Small intestine (tissue), 7 donors: ENCODE measurements at regions not wholly inside any gene's neighbourhood (a gene's known extent, or its start where the extent isn't known, plus 50 kb on each side); places are given as distances from the start of the nearest gene placed in this dataset.
"Not testable (repeated sequence)": the region's sequence is repeated elsewhere in the genome, so short reads cannot be mapped to it uniquely, and the experiment has no call there.

Source experiments
- DNase-seq, 2 donors: peaks; one replicate each; pipeline versions ENCODE4 v3.0.0 to v3.0.0-alpha.2; 2013
- FAIRE-seq: peaks from 2 replicates; lab custom pipeline; 2012; peaks lifted over from hg19 to GRCh38; lab: Jason Lieb, UNC
- H3K27ac ChIP-seq, 3 donors: one replicate each; pipeline ENCODE4 v1.5.1; 2013; ENCODE audit warnings: low read length in 2 of 3, mild to moderate bottlenecking in 2 of 3, control low read depth in 1 of 3, inconsistent platforms in 1 of 3, low read depth in 1 of 3, moderate library complexity in 1 of 3
- H3K27me3 ChIP-seq, 3 donors: one replicate each; pipeline ENCODE4 v1.6.1; 2013; ENCODE audit warnings: low read length in 3 of 3, inconsistent platforms in 1 of 3; ENCODE audit not compliant: control insufficient read depth in 3 of 3, insufficient read depth in 3 of 3
- H3K36me3 ChIP-seq, 3 donors: one replicate each; pipeline ENCODE4 v1.6.1; 2013; ENCODE audit warnings: low read length in 3 of 3, inconsistent platforms in 1 of 3, low read depth in 1 of 3, mild to moderate bottlenecking in 1 of 3, moderate library complexity in 1 of 3; ENCODE audit not compliant: control insufficient read depth in 3 of 3, insufficient read depth in 2 of 3
- H3K4me1 ChIP-seq, 3 donors: one replicate each; pipeline ENCODE4 v1.6.1; 2013; ENCODE audit warnings: low read length in 2 of 3, inconsistent platforms in 1 of 3, low read depth in 1 of 3, mild to moderate bottlenecking in 1 of 3, moderate library complexity in 1 of 3; ENCODE audit not compliant: control insufficient read depth in 3 of 3, insufficient read depth in 2 of 3
- H3K4me3 ChIP-seq, 3 donors: one replicate each; pipeline ENCODE4 v1.5.1; 2013; ENCODE audit warnings: low read length in 3 of 3, control low read depth in 1 of 3, inconsistent platforms in 1 of 3, low read depth in 1 of 3, mild to moderate bottlenecking in 1 of 3, moderate library complexity in 1 of 3
- H3K9me3 ChIP-seq, 2 donors: one replicate each; pipeline ENCODE4 v1.6.1; 2013; ENCODE audit warnings: low read depth in 1 of 2, low read length in 1 of 2; ENCODE audit not compliant: control insufficient read depth in 2 of 2, insufficient read depth in 1 of 2
- WGBS, 3 donors: extraction: QIAGEN DNeasy Blood & Tissue Kit; methylation state at CpG; one replicate each; pipeline ENCODE4 v1.1.7; 2013; 5-methylcytosine and 5-hydroxymethylcytosine counted together
- donor health status: healthy with polysubstance abuse.
- donor health status: control.
- donor health status: control.
- donor health status: Bipolar disorder and iron deficiency.
- donor health status: healthy.

GRCh38 chr4:187724456-187724855, 271.1 kb upstream of the ZFP42 start:
- Histone ChIP-seq H3K4me3 (no peak overlapping the region), H3K27ac (no peak overlapping the region), H3K36me3 (no peaks in the 10 kb centered on the region), H3K4me1 (no peaks in the 10 kb centered on the region), H3K9me3 (peaks cover 0 to 2% of the 10 kb centered on the region in 2 donors), H3K27me3 (no peaks in the 10 kb centered on the region)
- FAIRE-seq (no peak), DNase-seq (no peak)
- WGBS, 3 donors = 59 to 62% (median 62%) methylated on average over 5 of the region's 5 CpGs

- H3K9me3 ChIP-seq = peaks cover 0 to 13% of the 10 kb centered on the region in 2 donors
- no peaks in the 10 kb centered on the region for H3K4me1 ChIP-seq
- H3K27ac ChIP-seq = no peak overlapping the region
- H3K27me3 ChIP-seq = no peaks in the 10 kb centered on the region
- WGBS, 3 donors = 77 to 88% (median 86%) methylated on average over 6 of the region's 6 CpGs
- H3K36me3 ChIP-seq = no peaks in the 10 kb centered on the region
- no peak overlapping the region for H3K4me3 ChIP-seq
- DNase-seq = no peak
- no peak for FAIRE-seq
Observed at GRCh38 chr4:187726485-187726884, 269.1 kb upstream of the ZFP42 start.

GRCh38 chr4:187732524-187732923, 263.0 kb upstream of the ZFP42 start:
- 78 to 88% (median 81%) methylated on average over 3 of the region's 3 CpGs for WGBS, 3 donors

GRCh38 chr4:187739771-187740170, 255.8 kb upstream of the ZFP42 start:
- peaks cover 0 to 13% of the 10 kb centered on the region in 2 donors for H3K9me3 ChIP-seq
- DNase-seq = no peak
- no peak for FAIRE-seq
- H3K4me3 ChIP-seq = no peak overlapping the region
- 87 to 94% (median 90%) methylated on average over 1 of the region's 1 CpG for WGBS, 3 donors
- H3K27ac ChIP-seq = no peak overlapping the region
- H3K36me3 ChIP-seq = no peaks in the 10 kb centered on the region
- H3K4me1 ChIP-seq = no peaks in the 10 kb centered on the region
- no peaks in the 10 kb centered on the region for H3K27me3 ChIP-seq

More at GRCh38 chr4:187732524-187732923, 263.0 kb upstream of the ZFP42 start:
- H3K9me3 ChIP-seq = peaks cover 0 to 17% of the 10 kb centered on the region in 2 donors
- no peak for FAIRE-seq
- no peaks in the 10 kb centered on the region for H3K27me3 ChIP-seq
- no peak for DNase-seq
- no peaks in the 10 kb centered on the region for H3K36me3 ChIP-seq
- no peaks in the 10 kb centered on the region for H3K4me1 ChIP-seq
- H3K4me3 ChIP-seq = no peak overlapping the region
- no peak overlapping the region for H3K27ac ChIP-seq

- H3K27ac ChIP-seq = no peak overlapping the region
- peaks cover 0 to 10% of the 10 kb centered on the region in 2 donors for H3K9me3 ChIP-seq
- FAIRE-seq (no peak), DNase-seq (no peak)
- 84 to 94% (median 91%) methylated on average over 10 of the region's 10 CpGs for WGBS, 3 donors
- no peaks in the 10 kb centered on the region for H3K36me3 ChIP-seq
- H3K4me1 ChIP-seq = no peaks in the 10 kb centered on the region
- H3K4me3 ChIP-seq = no peak overlapping the region
- no peaks in the 10 kb centered on the region for H3K27me3 ChIP-seq
Observed at GRCh38 chr4:187744911-187745310, 250.7 kb upstream of the ZFP42 start.

GRCh38 chr4:187750652-187751051, 244.9 kb upstream of the ZFP42 start:
- DNase-seq, H3K4me1 ChIP-seq, H3K4me3 ChIP-seq, H3K27ac ChIP-seq, H3K27me3 ChIP-seq, FAIRE-seq, H3K36me3 ChIP-seq: not testable (repeated sequence)
- H3K9me3 ChIP-seq = peaks cover 0 to 17% of the 10 kb centered on the region in 2 donors
- WGBS, 3 donors = 61 to 87% (median 62%) methylated on average over 1 of the region's 1 CpG

GRCh38 chr4:187767158-187767557, 228.4 kb upstream of the ZFP42 start:
- no peaks in the 10 kb centered on the region for H3K9me3 ChIP-seq
- no peak overlapping the region for H3K4me3 ChIP-seq
- FAIRE-seq = no peak
- H3K27ac ChIP-seq = no peak overlapping the region
- no peaks in the 10 kb centered on the region for H3K4me1 ChIP-seq
- H3K27me3 ChIP-seq = no peaks in the 10 kb centered on the region
- H3K36me3 ChIP-seq = no peaks in the 10 kb centered on the region
- 38 to 43% (median 41%) methylated on average over 3 of the region's 3 CpGs for whole genome bisulfite sequencing, 3 donors
- no peak for DNase-seq

- Histone ChIP-seq H3K27me3 (no peaks in the 10 kb centered on the region), H3K27ac (no peak overlapping the region), H3K36me3 (no peaks in the 10 kb centered on the region), H3K9me3 (no peaks in the 10 kb centered on the region), H3K4me1 (no peaks in the 10 kb centered on the region), H3K4me3 (no peak overlapping the region)
- FAIRE-seq (no peak), DNase-seq (no peak)
Observed at GRCh38 chr4:187767687-187768086, 227.9 kb upstream of the ZFP42 start.

GRCh38 chr4:187770345-187770744, 225.2 kb upstream of the ZFP42 start:
- Histone ChIP-seq H3K4me1 (no peaks in the 10 kb centered on the region), H3K27ac (no peak overlapping the region), H3K36me3 (no peaks in the 10 kb centered on the region), H3K4me3 (no peak overlapping the region), H3K27me3 (no peaks in the 10 kb centered on the region), H3K9me3 (no peaks in the 10 kb centered on the region)
- FAIRE-seq (no peak), DNase-seq (no peak)
- 89 to 90% (median 90%) methylated on average over 8 of the region's 8 CpGs for WGBS, 3 donors
